Erythroblast (primary cell): ENCODE measurements at regions not wholly inside any gene's neighbourhood (a gene's known extent, or its start where the extent isn't known, plus 50 kb on each side); places are given as distances from the start of the nearest gene placed in this dataset.

Experiments used
- GATA1 ChIP-seq: IDR thresholded peaks from 2 replicates; pipeline ENCODE4 v1.6.1; 2011; ENCODE audit warnings: low read depth, mild to moderate bottlenecking, control low read depth, low read length, moderate library complexity
- POLR2A ChIP-seq: IDR thresholded peaks from 2 replicates; pipeline ENCODE4 v1.6.1; 2011; ENCODE audit warnings: mild to moderate bottlenecking, low read length

GRCh38 chr4:75141162-75141561, 208.2 kb downstream of the PARM1 start:
- no peak for TF ChIP-seq POLR2A
- no peak for TF ChIP-seq GATA1
